ENCODE measurements at regions not wholly inside any gene's neighbourhood (a gene's known extent, or its start where the extent isn't known, plus 50 kb on each side); places are given as distances from the start of the nearest gene placed in this dataset.
"Not testable (repeated sequence)": the region's sequence is repeated elsewhere in the genome, so short reads cannot be mapped to it uniquely, and the experiment has no call there.

DNA sequence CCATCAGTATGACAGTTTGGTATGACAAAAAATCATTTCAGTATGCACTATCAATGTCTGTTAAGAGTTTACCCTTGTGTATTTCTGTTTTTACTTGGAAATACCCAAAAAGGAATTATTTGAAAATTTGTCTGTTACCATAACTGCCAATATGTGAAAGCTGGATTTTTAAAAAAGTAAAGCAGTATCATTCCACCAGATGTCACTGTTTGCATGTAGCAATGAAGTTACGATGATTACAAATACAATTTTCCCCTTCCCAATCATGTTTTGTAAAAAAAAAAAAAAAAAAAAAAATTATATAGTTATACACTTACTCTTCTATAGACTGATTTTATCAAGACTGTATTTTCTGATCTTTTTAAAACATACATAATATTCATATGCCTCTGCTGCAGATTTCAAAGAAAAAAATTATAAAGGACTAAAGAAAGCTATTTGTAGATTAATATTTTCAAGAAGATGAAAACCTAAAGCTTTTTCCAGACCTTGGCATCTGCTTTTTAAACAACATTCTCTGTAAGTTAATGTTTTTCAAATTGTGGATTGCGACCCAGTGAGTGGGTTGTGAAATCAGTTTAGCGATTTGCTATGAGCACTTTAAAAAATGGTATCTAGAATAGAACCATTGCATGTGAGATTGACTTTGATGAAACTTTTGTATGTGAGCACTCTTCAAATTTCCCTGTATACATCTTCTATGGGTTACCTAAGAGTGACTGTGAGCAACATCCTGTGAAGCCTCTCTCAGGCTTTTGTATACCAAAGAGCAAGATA lies 114.2 kb downstream of the TTC6 start:
- H3K4me3 ChIP-seq (ENCODE audit: insufficient read depth, low read depth, low read length), result no peak overlapping the region
- H3K9ac ChIP-seq (ENCODE audit: low read length), result no peak overlapping the region
- Mint-ChIP-seq H3K4me3 (ENCODE audit: unreplicated experiment) (no peak overlapping the region), H3K36me3 (ENCODE audit: low read depth, unreplicated experiment) (no peaks in the 10 kb centered on the region), H3K27me3 (ENCODE audit: low read depth, unreplicated experiment) (peaks cover 6% of the 10 kb centered on the region), H3K27ac (ENCODE audit: unreplicated experiment) (no peak overlapping the region), H3K4me1 (ENCODE audit: low read depth, unreplicated experiment) (peaks cover 8% of the 10 kb centered on the region), H3K9me3 (ENCODE audit: unreplicated experiment) (no peaks in the 10 kb centered on the region)
- no peak overlapping the region for H2AFZ ChIP-seq (ENCODE audit: low read depth, low read length)
- FAIRE-seq (no peak), DNase-seq (ENCODE audit: low read depth) (peak; percentile 2)
- no peaks in the 10 kb centered on the region for H3K79me2 ChIP-seq (ENCODE audit: insufficient read depth, low read length)
- H4K20me1 ChIP-seq (ENCODE audit: insufficient read depth, low read length), result no peaks in the 10 kb centered on the region
- TF ChIP-seq, protein P1, sequence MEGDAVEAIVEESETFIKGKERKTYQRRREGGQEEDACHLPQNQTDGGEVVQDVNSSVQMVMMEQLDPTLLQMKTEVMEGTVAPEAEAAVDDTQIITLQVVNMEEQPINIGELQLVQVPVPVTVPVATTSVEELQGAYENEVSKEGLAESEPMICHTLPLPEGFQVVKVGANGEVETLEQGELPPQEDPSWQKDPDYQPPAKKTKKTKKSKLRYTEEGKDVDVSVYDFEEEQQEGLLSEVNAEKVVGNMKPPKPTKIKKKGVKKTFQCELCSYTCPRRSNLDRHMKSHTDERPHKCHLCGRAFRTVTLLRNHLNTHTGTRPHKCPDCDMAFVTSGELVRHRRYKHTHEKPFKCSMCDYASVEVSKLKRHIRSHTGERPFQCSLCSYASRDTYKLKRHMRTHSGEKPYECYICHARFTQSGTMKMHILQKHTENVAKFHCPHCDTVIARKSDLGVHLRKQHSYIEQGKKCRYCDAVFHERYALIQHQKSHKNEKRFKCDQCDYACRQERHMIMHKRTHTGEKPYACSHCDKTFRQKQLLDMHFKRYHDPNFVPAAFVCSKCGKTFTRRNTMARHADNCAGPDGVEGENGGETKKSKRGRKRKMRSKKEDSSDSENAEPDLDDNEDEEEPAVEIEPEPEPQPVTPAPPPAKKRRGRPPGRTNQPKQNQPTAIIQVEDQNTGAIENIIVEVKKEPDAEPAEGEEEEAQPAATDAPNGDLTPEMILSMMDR (IDR thresholded peaks at IDR 0.05; ENCODE audit: insufficient read depth, low read depth, low read length), result peak; percentile 45
- no peak for TF ChIP-seq EZH2 (IDR thresholded peaks at IDR 0.05; ENCODE audit: insufficient read depth, low read length)
- no peak overlapping the region for H3K27ac ChIP-seq (ENCODE audit: low read depth, low read length)
- no peaks in the 10 kb centered on the region for H3K9me3 ChIP-seq (ENCODE audit: insufficient read depth, low read depth, low read length)
- H3K27me3 ChIP-seq (ENCODE audit: insufficient read depth, low read length), result no peaks in the 10 kb centered on the region
- no peaks in the 10 kb centered on the region for H3K36me3 ChIP-seq (ENCODE audit: insufficient read depth, low read length)
- H3K4me1 ChIP-seq (ENCODE audit: insufficient read depth, low read length), result peaks cover 9% of the 10 kb centered on the region
- H3K4me2 ChIP-seq (ENCODE audit: low read length), result no peak overlapping the region

DNA sequence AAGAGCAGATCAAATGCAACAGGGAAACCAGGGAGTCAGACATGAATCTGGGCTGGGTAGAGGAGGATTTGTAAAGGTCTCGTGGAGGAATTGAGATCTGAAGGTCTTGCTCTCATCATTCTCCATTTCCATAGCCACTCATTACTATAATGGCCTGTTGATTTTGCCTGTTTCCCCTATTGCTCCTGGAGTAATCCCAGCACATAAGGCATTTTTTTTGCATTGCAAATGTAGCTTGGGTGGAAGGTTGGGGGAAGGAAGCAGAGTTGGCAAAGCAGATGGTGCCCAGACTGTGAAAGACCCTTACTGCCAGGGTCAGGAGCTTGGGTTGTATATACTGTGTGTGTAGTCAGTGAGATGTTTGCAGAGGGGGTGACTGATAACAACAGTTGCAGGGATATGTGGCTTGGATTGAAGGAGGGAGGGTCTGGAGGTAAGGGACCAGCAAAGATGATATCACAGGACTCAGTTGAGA lies 116.0 kb downstream of the TTC6 start:
- Histone ChIP-seq H3K27me3 (ENCODE audit: insufficient read depth, low read length) (no peaks in the 10 kb centered on the region), H3K79me2 (ENCODE audit: insufficient read depth, low read length) (no peaks in the 10 kb centered on the region), H3K4me2 (ENCODE audit: low read length) (no peak overlapping the region), H2AFZ (ENCODE audit: low read depth, low read length) (no peak overlapping the region), H3K9ac (ENCODE audit: low read length) (no peak overlapping the region), H4K20me1 (ENCODE audit: insufficient read depth, low read length) (no peaks in the 10 kb centered on the region), H3K27ac (ENCODE audit: low read depth, low read length) (no peak overlapping the region), H3K4me1 (ENCODE audit: insufficient read depth, low read length) (peaks cover 9% of the 10 kb centered on the region), H3K36me3 (ENCODE audit: insufficient read depth, low read length) (no peaks in the 10 kb centered on the region), H3K4me3 (ENCODE audit: insufficient read depth, low read depth, low read length) (no peak overlapping the region), H3K9me3 (ENCODE audit: insufficient read depth, low read depth, low read length) (no peaks in the 10 kb centered on the region)
- no peak for TF ChIP-seq EZH2 (IDR thresholded peaks at IDR 0.05; ENCODE audit: insufficient read depth, low read length)
- Mint-ChIP-seq H3K36me3 (ENCODE audit: low read depth, unreplicated experiment) (no peaks in the 10 kb centered on the region), H3K27ac (ENCODE audit: unreplicated experiment) (no peak overlapping the region), H3K27me3 (ENCODE audit: low read depth, unreplicated experiment) (peaks cover 6% of the 10 kb centered on the region), H3K9me3 (ENCODE audit: unreplicated experiment) (no peaks in the 10 kb centered on the region), H3K4me3 (ENCODE audit: unreplicated experiment) (no peak overlapping the region), H3K4me1 (ENCODE audit: low read depth, unreplicated experiment) (peaks cover 8% of the 10 kb centered on the region)
- DNase-seq (ENCODE audit: low read depth) (no peak), FAIRE-seq (no peak)

DNA sequence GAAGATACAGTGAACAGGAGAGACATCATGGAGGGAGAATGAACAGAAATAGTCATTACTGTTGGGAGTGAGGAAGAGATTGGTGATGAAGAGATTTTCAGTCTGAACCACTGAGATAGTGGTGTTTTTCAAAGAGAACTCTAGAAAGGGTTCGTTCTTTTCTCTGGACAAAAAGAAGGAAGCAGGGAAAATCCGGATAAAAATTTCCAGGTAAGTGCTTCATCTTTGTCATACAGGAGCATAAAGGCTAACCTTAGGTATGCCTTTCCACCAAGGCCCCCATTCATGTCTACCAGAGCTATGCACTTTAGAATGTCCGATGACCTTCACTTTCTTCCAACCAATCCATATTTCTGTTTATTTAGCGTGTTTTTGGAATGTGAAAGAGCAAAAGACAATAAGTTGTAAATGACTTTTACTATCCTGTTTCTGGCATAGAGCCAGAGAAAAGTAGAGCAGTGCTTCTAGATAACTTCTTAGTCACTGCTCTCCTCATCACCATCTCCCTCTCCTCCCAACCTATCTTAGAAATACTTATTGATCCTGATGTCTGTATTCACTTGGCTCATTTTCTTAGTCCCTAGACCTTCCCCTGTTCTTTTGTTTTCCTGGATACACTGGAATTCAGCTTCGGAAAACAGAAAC lies 116.5 kb downstream of the TTC6 start:
- H3K79me2 ChIP-seq (ENCODE audit: insufficient read depth, low read length), result no peaks in the 10 kb centered on the region
- no peak for FAIRE-seq

DNA sequence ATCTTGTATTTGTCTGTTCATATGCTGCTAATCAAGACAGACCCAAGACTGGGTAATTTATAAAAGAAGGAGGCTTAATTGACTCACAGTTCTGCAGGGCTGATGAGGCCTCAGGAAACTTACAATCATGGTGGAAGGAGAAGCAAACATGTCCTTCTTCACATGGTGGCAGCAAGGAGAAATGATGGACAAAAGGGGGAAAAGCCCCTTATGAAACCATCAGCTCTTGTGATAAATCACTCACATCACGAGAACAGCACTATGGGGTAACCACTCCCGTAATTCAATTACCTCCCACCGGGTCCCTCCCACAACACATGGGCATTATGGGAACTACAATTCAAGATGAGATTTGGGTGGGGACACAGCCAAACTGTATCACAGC lies 117.0 kb downstream of the TTC6 start:
- not testable (repeated sequence) for FAIRE-seq; H3K27me3 ChIP-seq (ENCODE audit: insufficient read depth, low read length); H3K4me1 ChIP-seq (ENCODE audit: insufficient read depth, low read length); H3K4me2 ChIP-seq (ENCODE audit: low read length); H3K27me3 Mint-ChIP-seq (ENCODE audit: low read depth, unreplicated experiment); H3K79me2 ChIP-seq (ENCODE audit: insufficient read depth, low read length); H3K36me3 ChIP-seq (ENCODE audit: insufficient read depth, low read length); H3K27ac ChIP-seq (ENCODE audit: low read depth, low read length); H3K4me3 ChIP-seq (ENCODE audit: insufficient read depth, low read depth, low read length); H4K20me1 ChIP-seq (ENCODE audit: insufficient read depth, low read length); H2AFZ ChIP-seq (ENCODE audit: low read depth, low read length); H3K9me3 Mint-ChIP-seq (ENCODE audit: unreplicated experiment); H3K4me1 Mint-ChIP-seq (ENCODE audit: low read depth, unreplicated experiment); H3K4me3 Mint-ChIP-seq (ENCODE audit: unreplicated experiment); H3K9ac ChIP-seq (ENCODE audit: low read length); DNase-seq (ENCODE audit: low read depth); H3K36me3 Mint-ChIP-seq (ENCODE audit: low read depth, unreplicated experiment); H3K27ac Mint-ChIP-seq (ENCODE audit: unreplicated experiment); H3K9me3 ChIP-seq (ENCODE audit: insufficient read depth, low read depth, low read length)

More for the DNA sequence above, 116.5 kb downstream of the TTC6 start:
- DNase-seq (ENCODE audit: low read depth), result no peak
- Histone ChIP-seq H3K4me3 (ENCODE audit: insufficient read depth, low read depth, low read length) (no peak overlapping the region), H3K9ac (ENCODE audit: low read length) (no peak overlapping the region), H3K9me3 (ENCODE audit: insufficient read depth, low read depth, low read length) (no peaks in the 10 kb centered on the region), H3K27me3 (ENCODE audit: insufficient read depth, low read length) (no peaks in the 10 kb centered on the region), H3K4me2 (ENCODE audit: low read length) (no peak overlapping the region), H4K20me1 (ENCODE audit: insufficient read depth, low read length) (no peaks in the 10 kb centered on the region), H3K27ac (ENCODE audit: low read depth, low read length) (no peak overlapping the region), H3K4me1 (ENCODE audit: insufficient read depth, low read length) (peaks cover 9% of the 10 kb centered on the region), H2AFZ (ENCODE audit: low read depth, low read length) (no peak overlapping the region), H3K36me3 (ENCODE audit: insufficient read depth, low read length) (no peaks in the 10 kb centered on the region)
- Mint-ChIP-seq H3K4me3 (ENCODE audit: unreplicated experiment) (no peak overlapping the region), H3K27ac (ENCODE audit: unreplicated experiment) (no peak overlapping the region), H3K27me3 (ENCODE audit: low read depth, unreplicated experiment) (peaks cover 6% of the 10 kb centered on the region), H3K9me3 (ENCODE audit: unreplicated experiment) (no peaks in the 10 kb centered on the region), H3K36me3 (ENCODE audit: low read depth, unreplicated experiment) (no peaks in the 10 kb centered on the region), H3K4me1 (ENCODE audit: low read depth, unreplicated experiment) (peaks cover 8% of the 10 kb centered on the region)
- TF ChIP-seq, protein P1 (IDR thresholded peaks at IDR 0.05; ENCODE audit: insufficient read depth, low read depth, low read length), result no peak
- TF ChIP-seq EZH2 (IDR thresholded peaks at IDR 0.05; ENCODE audit: insufficient read depth, low read length), result no peak

Measured in astrocyte (in vitro differentiated cells and primary cell).